ENCODE measurements at regions not wholly inside any gene's neighbourhood (a gene's known extent, or its start where the extent isn't known, plus 50 kb on each side); places are given as distances from the start of the nearest gene placed in this dataset.

DNA sequence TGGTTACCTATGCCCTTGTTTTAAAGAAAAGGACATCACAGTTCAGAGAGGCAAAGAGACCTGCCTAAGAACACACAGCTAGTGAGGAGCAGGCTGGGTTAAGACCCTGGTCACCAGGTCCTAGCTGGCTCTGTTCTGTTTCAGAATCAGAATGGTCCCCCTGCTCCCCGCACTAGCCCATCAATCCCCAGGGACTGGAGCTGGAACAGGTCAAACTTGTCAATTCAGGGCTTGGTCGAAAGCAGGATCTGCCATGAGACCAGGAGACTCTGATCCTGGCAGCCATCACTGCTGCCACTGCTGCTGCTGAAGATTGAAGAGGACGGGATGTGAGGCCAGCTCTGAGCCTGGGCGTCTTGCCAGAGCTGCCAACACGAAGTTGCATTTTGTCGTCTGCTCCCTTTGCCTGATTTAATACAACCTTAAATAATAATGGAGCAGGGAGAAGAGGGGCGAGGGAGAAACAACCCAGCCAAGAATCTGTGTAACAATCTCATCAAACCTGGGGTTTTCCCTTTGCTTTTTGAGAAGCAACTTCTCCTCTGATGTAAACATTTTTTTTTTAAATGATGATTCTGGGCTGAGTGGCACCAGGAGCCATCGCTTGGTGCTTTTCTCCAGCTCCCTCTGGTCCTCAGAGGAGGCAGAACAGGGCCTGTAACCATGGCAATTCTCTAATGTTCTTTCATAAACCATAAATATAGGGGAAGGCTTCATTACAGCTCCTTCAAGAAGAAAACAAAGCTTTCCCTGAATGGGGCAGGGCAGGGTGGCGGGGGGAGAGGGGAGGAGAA lies 119.0 kb upstream of the SORCS3 start:
- TF ChIP-seq, protein P1, sequence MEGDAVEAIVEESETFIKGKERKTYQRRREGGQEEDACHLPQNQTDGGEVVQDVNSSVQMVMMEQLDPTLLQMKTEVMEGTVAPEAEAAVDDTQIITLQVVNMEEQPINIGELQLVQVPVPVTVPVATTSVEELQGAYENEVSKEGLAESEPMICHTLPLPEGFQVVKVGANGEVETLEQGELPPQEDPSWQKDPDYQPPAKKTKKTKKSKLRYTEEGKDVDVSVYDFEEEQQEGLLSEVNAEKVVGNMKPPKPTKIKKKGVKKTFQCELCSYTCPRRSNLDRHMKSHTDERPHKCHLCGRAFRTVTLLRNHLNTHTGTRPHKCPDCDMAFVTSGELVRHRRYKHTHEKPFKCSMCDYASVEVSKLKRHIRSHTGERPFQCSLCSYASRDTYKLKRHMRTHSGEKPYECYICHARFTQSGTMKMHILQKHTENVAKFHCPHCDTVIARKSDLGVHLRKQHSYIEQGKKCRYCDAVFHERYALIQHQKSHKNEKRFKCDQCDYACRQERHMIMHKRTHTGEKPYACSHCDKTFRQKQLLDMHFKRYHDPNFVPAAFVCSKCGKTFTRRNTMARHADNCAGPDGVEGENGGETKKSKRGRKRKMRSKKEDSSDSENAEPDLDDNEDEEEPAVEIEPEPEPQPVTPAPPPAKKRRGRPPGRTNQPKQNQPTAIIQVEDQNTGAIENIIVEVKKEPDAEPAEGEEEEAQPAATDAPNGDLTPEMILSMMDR (IDR thresholded peaks at IDR 0.05 in 8 of 11, conservative IDR thresholded peaks at IDR 0.05 in 3 of 11) = no peak
- TF ChIP-seq POLR2A (IDR thresholded peaks at IDR 0.05) = no peak

Data from spleen (tissue), 7 donors.